Adrenal gland (tissue), 5 donors: ENCODE measurements at regions not wholly inside any gene's neighbourhood (a gene's known extent, or its start where the extent isn't known, plus 50 kb on each side); places are given as distances from the start of the nearest gene placed in this dataset.

ENCODE experiments used
- POLR2A ChIP-seq, 2 donors: fragments of 450-650 bp; IDR thresholded peaks; one replicate each; pipeline ENCODE4 v1.6.1; 2017; ENCODE audit warnings: antibody characterized with exemption in 2 of 2, mild to moderate bottlenecking in 2 of 2, moderate library complexity in 1 of 2
- TF ChIP-seq, protein P1 (sequence below), 6 experiments: fragments of 450-650 bp in 4 of 6; fragments of 200-600 bp in 2 of 6; sonication (generic) in 1 of 6; IDR thresholded peaks; 1 replicate in 5 of 6; 2 replicates in 1 of 6; pipeline versions ENCODE4 v1.5.1 to v1.8.0; 2016 to 2021; ENCODE audit warnings: antibody characterized with exemption in 6 of 6, mild to moderate bottlenecking in 2 of 6, moderate library complexity in 1 of 6
- donor health status: DM: no; HTN: no; CAD: no.

DNA sequence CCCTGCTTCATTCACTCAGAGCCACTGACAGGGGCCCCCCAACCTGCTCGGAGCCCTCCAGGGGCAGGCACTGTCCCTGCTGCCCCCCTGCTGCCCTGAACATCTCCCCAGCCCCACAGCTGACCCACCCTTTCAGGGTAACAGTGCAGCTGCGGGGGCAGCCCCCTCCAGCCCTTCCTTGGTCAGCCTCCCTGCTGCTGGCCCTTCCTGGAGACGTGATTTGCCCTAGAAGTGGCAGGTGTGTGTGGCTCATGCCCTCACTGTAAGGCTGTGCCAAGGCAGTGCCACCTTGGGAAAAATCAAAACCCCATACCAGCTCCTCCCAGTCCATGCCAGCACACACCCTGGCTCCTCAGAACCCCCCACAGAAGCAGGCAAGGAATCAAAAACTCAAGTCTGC is 184.2 kb upstream of the HDAC4 start:
- TF ChIP-seq, protein P1, sequence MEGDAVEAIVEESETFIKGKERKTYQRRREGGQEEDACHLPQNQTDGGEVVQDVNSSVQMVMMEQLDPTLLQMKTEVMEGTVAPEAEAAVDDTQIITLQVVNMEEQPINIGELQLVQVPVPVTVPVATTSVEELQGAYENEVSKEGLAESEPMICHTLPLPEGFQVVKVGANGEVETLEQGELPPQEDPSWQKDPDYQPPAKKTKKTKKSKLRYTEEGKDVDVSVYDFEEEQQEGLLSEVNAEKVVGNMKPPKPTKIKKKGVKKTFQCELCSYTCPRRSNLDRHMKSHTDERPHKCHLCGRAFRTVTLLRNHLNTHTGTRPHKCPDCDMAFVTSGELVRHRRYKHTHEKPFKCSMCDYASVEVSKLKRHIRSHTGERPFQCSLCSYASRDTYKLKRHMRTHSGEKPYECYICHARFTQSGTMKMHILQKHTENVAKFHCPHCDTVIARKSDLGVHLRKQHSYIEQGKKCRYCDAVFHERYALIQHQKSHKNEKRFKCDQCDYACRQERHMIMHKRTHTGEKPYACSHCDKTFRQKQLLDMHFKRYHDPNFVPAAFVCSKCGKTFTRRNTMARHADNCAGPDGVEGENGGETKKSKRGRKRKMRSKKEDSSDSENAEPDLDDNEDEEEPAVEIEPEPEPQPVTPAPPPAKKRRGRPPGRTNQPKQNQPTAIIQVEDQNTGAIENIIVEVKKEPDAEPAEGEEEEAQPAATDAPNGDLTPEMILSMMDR (IDR thresholded peaks at IDR 0.05): no peak
- no peak for TF ChIP-seq POLR2A (IDR thresholded peaks at IDR 0.05)
